Kasumi-1 (cell line): ENCODE measurements at regions not wholly inside any gene's neighbourhood (a gene's known extent, or its start where the extent isn't known, plus 50 kb on each side); places are given as distances from the start of the nearest gene placed in this dataset.
"Not testable (repeated sequence)": the region's sequence is repeated elsewhere in the genome, so short reads cannot be mapped to it uniquely, and the experiment has no call there.

ENCODE experiments used
- DNase-seq, 2 experiments: peaks; one replicate each; lab custom pipeline; 2025; lab: John Stamatoyannopoulos, UW

DNA sequence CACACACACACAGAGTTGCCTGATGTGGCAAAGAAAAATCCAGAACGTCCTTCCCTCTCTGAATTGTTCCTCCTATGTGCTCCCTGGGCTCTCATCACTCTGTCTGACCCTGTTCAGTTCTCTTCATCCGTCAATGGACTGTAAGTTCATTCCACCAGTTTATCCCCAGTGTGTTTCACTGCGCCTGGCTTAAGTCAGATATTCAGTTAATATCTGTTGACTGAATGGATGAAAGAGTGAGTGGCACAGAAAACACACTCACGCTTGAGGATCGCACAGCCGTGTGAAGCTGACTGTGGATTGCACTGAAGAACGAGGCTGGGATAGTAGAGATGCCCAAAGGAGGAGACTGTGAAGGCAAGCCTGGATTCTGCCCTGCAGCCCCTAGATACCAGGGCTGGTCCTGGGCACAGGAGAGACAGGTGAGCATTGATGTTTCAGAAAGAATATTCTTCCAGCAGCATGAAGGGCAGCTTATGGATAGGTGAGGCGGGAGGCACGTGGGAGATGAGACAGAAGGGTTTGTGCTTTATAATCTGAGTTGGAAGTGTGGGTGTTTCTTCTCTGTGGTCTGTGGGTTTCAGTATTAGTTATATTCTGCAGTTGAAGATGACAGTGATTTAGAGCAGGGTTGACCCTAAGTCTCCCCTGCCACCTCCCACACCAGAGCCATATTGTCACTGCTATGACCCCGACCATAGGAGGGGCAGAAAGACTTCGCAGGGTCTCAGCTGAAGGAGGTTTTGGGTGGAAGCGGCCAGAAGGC is 129.9 kb downstream of the SOCS6 start:
- no peak for DNase-seq

DNA sequence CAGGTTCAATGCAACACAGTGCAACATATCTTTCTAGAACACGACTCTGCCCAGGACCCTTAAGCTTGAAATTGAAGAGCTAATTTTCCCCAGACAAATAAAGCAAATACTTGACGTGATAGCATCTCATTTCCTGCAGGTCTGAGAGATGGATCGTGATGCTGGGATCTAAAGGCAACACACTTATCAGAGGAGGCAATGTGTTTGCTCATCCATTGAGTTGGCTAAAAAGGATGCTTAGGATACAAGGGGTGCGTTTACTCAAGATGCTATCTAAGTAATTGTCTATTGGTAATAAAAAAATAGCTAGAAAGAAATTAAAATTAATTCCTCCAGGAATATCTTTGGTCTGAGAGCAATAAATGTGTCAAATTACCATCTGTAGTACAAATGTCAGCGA is 129.0 kb downstream of the SOCS6 start:
- no peak for DNase-seq

DNA sequence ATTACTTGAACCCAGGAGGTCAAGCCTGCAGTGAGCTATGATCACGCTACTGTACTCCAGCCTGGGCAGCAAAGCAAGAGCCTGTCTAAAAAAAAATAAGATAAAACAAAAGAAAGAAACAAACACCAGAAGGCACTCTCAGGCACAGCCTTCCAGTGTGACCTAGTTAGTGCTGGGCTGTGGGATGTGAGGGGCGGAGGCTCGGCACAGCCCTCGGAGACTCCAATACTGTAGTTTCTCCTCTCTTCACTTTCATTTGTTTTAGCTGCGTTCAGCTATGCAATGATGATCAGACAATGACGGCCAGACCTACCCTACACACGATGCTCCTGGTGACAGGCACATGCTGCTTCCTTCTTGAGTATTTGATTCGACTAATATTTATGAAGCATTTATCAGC is 127.7 kb downstream of the SOCS6 start:
- DNase-seq: no peak

DNA sequence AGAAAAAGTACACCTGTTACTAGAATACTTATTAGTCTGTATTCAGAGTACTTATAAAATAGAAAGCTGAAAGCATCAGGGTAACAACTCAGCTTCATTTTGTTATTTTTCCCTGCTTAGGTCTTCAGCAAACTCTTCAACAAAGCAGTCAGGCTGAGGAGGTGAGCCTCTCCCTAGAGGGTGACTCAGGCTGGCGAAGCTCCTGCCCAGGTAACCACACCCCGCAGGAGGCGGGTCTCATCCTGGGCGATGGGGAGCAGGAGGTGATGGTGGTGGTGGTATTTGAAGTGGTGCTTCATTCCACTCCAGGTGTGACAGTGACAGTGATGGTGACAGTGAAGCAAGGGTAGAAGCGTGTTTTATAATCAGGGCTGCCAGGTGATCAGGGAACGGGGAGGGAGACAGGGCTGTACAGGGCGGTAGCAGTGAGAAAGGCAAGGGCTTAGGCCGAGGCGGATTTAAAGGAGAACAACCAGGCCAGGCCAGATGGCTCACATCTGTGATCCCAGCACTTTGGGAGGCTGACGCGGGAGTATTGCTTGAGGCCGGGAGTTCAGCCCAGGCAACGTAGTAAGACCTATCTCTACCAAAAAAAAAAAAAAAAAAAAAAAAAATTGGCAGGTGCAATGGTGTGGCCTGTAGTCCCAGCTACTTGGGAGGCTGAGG is 127.1 kb downstream of the SOCS6 start:
- no peak for DNase-seq

DNA sequence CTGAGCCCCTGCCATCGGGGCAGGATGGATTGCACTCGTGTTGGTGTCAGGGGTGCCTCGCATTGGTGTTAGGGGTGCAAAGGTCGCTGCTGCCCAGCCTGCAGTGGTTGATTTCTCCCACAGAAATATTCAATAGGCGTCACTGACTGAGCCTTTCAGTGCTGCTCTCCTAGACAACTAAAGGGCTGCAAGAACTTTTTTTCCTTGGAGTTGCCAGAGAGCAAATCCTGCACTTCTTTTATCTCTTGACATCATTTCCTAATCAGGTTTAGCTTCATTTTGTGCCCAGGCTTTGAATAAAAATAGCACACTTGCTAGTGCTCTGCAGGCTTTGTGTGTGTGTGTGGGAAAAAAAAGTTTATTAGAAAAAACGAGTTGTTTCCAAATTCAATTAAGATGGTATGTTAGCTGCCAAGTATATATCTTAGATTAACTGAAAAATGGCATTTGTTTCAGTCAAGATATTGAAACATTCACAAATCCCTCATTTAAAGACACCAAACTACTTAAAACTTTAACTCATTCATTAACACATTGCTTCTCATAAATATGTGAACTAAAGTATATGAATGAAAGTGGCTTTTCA is 125.6 kb downstream of the SOCS6 start:
- DNase-seq: no peak

DNA sequence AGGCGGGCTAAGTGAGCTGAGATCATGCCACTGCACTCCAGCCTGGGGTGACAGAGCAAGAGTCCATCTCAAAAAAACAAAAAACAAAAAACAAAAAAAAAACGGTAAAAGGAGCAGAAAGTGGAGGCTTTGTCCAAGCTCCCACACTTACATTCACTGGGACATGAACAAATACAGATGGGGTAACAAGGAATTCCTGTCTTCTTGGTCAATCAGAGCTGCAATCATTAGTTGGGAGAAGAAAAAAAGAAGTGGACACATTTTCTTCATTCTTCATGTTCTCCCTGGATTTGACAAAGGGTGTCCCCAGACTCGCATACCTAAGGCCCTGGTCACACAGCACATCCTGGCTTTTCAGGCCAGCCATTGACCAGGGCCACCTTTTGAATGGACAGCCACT is 124.6 kb downstream of the SOCS6 start:
- no peak for DNase-seq

DNA sequence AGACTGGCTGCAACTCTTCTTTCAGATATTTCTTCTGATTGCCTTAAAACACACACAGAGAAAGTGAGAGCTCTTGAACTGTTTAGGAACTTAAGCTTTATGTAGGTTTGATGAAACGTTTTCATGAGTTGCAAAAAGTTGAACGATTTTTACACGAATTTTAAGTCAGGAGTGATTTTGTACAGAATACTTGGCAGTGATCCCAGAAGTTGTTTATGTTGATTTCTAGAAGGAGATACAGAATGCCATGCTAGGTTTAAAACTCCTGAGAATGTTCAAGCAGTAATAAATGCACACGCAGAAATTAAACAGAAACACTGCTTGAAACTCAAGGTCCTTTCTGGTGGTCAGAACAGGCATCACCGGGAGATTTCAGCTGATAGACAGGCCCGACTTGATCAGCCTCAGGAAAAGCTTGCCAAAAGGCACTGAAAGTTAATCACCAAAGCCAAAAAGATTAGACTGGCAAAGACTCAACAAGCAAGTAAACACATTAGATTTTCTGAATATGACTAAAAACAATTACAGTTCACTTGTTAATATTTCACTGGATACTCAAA is 123.1 kb downstream of the SOCS6 start:
- no peak for DNase-seq

DNA sequence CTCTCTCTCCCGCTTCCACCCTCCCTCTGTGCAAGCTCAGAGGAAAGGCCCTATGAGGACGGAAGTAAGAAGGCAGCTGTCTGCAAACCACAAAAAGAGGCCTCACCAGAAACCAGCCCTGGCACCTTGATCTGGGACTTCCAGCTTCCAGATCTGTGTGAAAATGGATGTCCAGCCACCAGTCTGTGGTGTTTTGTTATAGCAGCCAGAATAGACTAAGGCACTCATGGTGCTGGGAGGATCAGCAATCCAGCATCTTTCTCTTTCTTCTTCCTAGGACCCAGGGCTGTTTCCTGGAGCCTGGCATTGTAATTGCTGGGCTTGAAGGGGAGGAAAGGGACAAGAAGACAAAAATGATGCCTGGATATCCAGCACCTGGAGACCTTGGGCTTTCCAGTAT is 122.5 kb downstream of the SOCS6 start:
- no peak for DNase-seq

DNA sequence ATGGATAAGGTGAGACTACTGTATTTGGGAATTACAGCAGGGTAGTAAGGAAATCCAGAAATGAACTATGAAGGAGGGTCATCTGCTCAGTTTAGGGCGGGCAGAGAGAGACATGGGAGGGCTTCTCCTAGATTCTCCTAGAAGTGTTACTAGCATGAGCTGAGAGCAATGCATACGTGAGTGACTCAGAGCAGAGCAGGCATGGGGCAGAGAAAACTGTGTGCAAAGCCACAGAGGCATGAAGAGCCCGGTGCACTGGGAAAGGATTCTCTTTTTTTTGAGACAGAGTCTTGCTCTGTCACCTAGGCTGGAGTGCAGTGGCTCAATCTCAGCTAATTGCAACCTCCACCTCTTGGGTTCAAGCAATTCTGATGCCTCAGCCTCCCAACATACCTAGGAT is 116.2 kb downstream of the SOCS6 start:
- DNase-seq: no peak

DNA sequence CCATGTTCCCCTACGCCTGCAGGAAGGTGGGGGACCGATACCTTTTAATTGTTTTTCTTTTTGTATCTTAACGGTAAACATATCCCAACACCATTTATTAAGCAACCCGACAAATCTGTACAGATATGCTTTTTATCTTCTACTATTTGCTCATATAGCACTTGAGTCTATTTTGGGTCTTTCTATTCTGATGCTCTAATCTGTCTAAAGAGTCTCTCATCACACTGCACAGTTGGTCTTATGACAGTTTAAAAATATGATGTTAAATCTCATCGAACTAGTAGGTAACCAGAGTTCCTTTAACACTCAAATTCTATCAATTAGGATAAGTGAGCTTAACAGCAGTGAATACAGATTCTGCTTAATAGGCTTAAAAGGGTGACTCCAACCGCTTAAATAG is 111.6 kb downstream of the SOCS6 start:
- DNase-seq: no peak

DNA sequence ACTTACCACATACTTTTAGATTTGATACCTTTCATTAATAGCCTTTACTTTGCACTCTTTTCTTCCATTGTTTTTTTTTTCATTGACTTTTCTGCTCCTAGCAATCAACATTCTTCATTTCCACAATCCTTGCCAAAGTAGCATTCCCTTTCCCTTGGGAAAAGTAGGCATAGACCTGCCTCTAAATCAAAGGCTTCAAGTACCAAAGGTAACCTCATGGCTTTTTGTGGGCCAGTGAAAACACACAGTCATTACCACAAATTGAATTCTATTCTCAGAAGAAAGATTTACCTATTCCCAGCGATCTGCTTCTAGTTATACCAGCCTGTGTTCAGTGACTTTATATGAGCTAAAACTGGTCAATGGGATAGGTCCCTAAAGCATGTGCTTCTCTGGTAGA is 109.2 kb downstream of the SOCS6 start:
- DNase-seq: no peak

DNA sequence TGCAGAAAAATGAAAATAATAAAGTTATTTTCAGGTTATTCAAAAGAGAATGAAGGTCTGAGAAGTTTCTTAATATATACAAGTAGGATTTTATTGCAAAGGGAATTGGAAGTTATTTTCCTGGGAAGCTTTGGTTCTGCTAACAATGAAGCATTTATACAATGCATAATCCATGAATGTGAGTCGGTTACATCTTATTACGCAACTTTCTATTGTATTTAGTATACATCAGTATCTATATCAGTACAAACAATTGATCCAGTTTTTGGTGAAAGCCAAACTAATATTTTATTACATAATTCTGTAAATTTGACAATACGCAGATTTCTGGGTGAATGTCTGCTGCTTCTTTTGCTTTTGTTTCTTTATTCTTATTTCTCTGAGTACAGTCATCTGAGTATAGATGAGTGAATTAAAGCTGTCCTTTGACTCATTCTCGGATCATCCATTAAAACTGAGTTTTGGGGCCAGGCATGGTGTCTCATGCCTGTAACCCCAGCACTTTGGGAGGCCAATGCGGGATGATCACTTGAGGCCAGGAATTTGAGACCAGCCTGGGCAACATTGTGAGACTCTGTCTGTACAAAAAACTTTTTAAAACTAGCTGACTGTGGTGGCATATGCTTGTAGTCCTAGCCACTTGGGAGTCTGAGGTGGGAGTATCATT is 108.5 kb downstream of the SOCS6 start:
- DNase-seq: no peak

DNA sequence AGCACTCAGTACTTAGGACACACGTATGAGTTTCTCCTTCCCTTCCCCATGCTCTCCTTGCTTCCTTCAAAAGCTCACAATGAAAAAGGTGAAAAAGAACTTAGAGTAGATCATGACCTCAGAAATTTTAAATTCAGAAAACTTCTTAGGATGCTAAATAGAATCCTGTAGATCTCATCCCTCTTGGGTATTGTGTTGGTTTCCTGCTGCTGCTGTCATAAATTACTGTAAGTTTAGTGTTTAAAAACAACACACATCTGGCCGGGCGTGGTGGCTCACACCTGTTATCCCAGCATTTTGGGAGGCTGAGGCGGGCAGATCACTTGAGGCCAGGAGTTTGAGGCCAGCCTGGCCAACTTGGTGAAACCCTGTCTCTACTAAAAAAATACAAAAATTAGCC is 106.9 kb downstream of the SOCS6 start:
- DNase-seq: not testable (repeated sequence)

DNA sequence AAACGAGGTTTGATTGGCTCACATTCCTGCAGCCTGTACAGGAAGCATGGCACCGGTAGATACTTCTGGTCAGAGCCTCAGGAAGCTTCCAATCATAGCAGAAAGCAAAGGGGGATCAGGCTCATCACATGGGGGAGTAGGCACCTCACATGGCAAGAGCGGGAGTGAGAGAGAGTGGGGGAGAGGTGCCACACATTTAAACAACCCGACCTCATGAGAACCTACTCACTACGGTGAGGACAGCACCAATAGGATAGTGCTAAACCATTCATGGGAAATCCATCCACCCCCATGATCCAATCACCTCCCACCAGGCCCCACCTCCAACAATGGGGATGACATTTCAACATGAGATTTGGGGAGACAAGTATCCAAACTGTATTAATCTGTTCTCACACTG is 105.8 kb downstream of the SOCS6 start:
- no peak for DNase-seq

DNA sequence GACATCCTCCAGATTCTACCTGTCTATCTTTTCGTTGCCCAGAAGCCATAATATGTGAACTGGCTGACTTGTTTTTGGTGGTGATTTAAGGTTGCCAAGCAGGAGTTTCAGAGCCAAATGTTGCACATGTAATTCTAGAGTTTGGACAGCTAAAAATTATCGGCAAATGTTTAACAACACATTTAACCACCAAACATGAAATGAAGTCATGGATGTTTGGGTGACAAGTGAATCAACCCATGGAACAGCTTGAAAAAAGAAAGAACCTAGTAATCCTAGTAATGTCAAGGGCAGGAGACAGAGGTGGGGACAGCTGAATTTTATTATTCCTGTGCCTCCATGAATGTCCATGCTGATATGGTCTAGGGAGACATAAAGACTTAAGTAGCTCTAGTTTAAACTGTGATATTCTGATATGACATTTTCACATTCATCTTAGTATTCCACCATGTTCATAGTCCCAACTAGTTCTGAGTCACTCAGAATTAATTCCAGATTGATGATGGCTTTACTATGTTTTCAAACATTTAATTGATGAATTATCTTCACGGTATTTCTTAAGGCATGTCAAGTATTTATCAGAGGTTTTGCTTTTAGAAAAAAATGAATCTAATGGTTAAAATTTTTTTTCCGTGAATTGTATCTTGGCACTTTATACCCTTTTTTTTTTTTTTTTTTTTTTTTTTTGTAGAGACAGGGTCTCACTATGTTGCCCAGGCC is 101.7 kb downstream of the SOCS6 start:
- DNase-seq: no peak

DNA sequence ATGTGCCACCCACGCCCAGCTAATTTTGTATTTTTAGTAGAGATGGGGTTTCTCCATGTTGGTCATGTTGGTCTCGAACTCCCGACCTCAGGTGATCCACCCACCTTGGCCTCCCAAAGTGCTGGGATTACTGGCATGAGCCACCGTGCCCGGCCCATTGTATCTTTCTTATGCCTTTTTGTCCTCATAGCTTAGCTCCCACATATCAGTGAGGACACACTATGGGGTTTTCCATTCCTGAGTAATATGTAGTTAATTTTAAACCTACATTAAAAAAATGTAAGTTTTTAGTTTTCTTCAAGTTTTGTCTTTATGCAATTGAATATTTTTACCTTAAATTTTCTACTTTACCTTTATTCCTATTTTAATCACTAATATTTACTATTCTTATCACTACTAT is 100.2 kb downstream of the SOCS6 start:
- DNase-seq: not testable (repeated sequence)

DNA sequence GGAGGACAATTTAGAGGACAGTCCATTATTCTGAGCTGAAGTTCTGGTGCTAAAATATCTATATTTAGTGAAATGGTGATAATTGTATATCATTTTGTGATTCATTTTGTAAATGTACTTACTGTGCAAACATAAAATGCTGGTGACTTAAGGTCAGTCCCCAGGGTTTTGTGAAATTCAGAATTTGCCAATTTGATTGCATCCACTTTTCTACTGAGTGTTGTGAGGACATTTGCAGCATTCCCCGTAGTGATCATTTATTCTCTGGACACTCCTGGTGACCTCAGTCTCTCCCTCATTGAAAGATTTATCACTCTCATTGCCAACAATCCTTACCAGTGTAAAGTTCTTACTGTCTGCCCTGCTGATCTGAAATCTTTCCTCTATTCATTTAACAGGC is 98.2 kb downstream of the SOCS6 start:
- no peak for DNase-seq

DNA sequence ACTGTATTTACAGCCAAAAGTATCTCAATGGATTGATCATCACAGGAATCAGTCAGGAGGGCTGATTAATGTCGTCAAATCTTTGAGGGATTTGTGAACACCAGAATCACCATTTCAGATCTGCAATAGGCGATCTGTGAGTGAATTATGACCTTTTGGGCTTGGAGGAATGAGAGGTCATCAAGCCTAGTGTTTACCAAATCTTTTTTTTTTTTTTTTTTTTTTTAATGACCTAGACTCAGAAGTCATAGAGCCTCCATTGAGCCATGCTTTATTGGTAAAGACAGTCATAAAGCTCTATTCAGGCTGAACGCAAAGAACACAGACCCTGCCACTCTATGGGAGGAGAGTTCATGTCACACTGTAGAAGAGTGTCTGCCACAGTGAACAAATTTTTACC is 97.7 kb downstream of the SOCS6 start:
- no peak for DNase-seq

DNA sequence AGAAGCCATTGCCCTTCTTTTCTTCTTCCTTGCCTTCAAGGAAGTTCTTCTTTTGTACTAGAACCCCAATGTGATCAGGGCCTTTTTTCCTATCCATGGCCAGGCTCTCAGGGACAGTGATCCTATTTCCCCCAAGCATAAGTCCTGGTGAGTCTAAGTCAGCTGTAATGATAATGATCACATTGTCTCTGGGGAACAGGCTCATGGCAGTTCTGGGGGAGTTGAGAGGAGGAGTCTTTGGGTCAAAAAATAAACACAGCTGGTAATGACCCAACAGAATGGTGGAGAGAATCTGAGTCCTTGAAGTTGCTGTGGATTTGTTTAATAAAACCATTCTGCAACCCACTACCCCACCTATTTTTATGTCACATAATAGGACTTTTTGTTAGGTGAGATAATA is 96.6 kb downstream of the SOCS6 start:
- DNase-seq: no peak

DNA sequence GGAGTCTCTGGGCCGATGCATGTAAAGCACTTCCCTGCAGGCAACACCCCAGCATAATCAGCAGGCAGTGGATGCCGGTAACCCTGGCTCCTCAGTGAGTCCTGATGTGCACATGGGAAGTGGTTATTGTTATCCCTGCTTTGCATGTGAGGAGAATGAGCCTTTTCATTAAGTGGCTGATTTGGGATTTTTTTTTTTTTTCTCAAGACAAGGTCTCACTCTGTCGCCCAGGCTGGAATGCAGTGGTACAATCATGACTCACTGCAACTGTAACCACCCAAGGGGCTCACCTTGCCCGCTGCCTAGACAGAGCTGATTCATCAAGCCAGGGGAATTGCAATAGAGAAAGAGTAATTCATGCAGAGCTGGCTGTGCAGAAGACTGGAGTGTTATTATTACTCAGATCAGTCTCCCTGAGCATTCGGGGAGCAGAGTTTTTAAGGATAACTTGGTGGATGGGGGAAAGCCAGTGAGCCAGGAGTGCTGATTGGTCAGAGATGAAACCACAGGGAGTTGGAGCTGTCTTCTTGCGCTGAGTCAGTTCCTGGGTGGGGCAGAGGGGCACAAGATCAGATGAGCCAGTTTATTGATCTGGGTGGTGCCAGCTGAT is 95.4 kb downstream of the SOCS6 start:
- no peak for DNase-seq

DNA sequence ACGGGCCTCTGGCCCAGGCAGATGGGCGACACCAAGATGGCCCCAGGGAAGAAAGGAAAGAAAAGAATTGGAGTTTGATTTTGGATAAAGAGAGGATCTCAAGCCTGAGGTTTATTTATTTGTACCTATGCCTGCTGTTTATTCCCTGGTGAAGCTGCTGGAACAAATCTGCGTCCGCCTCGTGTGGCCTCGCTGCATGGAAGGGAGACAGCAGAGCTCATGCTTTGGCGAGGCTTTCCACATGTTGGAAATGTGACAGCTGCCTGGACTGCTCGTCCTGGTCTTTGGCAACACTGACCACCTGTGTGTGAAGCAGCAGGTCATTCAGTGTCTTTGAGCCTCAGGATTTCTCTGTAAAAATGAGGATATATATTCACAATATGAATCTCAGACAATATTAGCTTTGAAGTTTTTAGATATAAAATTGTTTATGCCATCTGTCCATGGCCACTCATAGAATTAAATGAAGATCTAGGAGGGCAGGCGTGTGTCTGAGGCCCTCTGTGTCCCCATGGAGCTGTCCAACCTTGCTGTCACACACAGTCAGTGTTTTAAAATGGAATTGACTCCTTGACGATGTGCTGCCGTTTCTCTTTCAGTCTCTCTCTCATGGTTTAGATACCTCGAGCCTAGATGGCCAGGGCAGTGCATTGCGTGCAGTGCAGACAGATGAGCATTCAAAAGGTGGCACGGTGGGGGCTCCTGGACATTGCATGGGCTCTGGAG is 94.3 kb downstream of the SOCS6 start:
- DNase-seq: no peak
